HG03066 (cell line): ENCODE measurements at regions not wholly inside any gene's neighbourhood (a gene's known extent, or its start where the extent isn't known, plus 50 kb on each side); places are given as distances from the start of the nearest gene placed in this dataset.

Experiments
- ATAC-seq: cut with Tn5 transposase; IDR thresholded peaks from one replicate; pipeline ENCODE4 v1.9.1; 2021; ENCODE audit warnings: low read depth; ENCODE audit not compliant: unreplicated experiment

DNA sequence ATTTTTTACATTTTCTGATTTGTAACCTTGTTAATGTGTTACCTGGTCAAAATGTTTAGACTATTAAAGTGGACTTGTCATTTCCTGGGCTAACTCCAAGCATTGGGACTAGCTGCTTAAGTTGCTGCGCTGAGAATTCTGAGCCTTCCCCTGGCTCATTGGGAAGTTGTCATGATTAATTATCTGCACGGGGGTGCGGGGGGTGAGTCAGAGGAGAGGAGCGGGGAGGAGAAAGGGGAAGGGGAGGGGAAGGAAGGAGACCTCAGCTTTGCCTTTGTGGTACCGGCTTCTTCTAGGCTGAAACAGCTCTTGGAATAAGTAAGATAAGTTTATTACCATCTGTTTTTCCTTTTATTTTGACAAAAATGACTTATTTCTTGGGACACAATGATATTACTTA lies 52.9 kb upstream of the APCDD1 start:
- ATAC-seq, result no peak

DNA sequence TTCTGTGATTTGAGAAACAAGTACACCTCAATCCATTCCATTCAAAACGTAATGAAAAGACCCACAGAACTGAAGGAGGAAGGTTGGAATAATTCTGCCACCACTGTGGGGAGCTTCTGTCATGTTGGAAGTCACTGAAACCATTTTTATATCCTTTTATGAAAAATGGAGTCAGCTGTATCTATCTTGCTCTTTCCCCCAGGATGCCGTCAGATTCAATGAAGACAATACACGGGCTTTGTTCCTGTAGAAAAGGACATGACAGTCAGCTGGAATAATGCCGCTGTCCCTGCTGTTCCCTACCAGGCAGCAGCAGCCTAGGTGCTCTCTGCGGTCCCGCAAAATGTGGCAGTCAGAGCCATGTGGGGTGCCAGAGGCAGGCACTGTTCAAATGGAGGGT lies 52.5 kb upstream of the APCDD1 start:
- no peak for ATAC-seq

DNA sequence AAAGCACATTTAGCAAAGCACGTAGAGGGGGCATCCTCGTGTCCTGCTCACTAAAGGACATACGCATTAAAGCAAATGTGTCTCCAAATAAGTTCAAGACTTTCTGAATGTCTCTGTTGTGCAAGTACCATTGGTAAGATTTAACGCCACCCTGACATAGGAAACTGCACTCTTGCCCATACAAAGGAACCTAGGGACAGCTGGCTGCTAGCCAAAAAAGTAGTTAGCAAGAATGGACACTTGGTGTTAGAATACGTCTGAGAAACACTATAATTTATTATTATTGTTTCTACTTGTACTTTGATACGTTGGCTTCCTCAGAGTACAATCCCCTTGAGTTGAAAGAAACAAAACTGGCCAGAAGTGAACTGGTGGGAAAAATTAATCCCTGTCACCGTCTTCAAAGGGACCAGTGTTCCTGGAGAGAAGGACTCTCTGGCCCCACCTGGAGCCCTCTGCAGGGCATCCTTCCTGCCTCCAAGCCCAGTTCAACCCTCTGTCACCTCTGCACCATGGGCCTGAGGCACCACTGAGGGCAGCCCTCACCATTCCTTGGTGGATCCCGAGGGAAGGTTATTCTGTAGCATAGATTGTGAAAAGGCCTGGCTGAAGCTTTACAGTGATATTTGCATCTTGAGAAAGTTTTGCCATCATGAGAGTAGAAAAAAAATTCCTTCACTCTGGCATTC lies 51.4 kb upstream of the APCDD1 start:
- no peak for ATAC-seq

DNA sequence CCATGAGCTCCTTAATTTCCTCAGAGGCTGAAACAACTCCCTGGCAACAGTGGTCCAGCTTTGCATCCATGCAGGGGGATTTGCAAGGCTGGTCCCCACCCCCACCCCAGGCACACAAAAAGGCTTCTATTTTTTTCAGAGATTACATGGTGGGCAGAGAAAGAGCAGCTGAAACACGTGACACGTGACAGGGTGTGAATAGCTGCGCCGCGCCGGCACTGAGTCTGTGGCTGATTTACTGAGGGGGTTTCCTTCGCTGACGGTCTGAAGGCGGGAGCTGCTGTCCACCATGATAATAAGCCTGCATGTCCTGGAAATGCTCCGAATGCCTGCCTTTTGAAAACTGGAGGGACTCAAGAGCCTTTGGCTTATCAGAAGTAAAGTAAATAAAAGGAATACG lies 50.7 kb upstream of the APCDD1 start:
- no peak for ATAC-seq

DNA sequence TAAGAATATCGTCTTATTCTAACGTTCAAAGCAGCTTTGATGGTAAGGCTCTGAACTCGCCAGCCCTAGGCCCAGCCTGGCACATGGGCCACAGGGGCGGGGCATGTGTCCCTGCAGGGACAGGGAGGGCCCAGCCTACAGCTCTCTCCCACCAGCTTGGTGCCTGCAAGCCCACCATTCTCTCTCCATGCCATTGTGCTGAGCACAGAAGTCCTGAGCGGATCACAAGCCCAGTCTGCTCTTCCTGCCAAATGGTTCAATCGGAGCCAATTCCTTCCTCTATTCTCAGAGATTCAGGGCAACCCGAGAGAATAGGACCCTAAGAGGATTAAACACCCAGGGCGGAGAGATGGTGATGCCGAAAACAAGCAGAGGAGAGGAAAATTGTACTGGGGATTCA lies 50.3 kb upstream of the APCDD1 start:
- no peak for ATAC-seq
